HCT116 (cell line): ENCODE measurements at regions not wholly inside any gene's neighbourhood (a gene's known extent, or its start where the extent isn't known, plus 50 kb on each side); places are given as distances from the start of the nearest gene placed in this dataset.

Source experiments
- ATAC-seq: fragments of 200-7000 bp; cut with Tn5 transposase; 2 replicates; pipeline ENCODE4 v1.9.1; 2020; ENCODE audit warnings: mild to moderate bottlenecking, moderate library complexity
- BruUV-seq: library from RNA; stranded (reverse); fragments of 400-500 nt; replicated peaks from 2 replicates; lab custom pipeline; 2021; lab: Mats Ljungman, UMichigan
- CTCF ChIA-PET: fragments of 300-600 bp; sonication (Branson Sonifier 250); formaldehyde crosslinking; loops from one replicate; lab custom pipeline; 2021; ENCODE audit warnings: antibody characterized with exemption; lab: Charles Lee
- POLR2A ChIA-PET: fragments of 300-600, 350-600 bp; sonication (Branson Sonifier 250); formaldehyde crosslinking; loops from one replicate; lab custom pipeline; 2021; ENCODE audit warnings: antibody characterized with exemption; lab: Charles Lee
- RAD21 ChIA-PET, 2 experiments: fragments of 300-600 bp; sonication (Branson Sonifier 250); formaldehyde crosslinking; loops; one replicate each; lab custom pipeline; 2023; ENCODE audit warnings: low total read pairs in 2 of 2; ENCODE audit not compliant: uncharacterized antibody in 2 of 2, unreplicated experiment in 2 of 2, low non-redundant PET in 1 of 2; lab: Charles Lee
- DNase-seq: peaks from one replicate; pipeline ENCODE4 v3.0.0-alpha.2; 2010; ENCODE audit warnings: low read depth, low spot score
- H2AFZ ChIP-seq: fragments of 200-600 bp; shearing (Covaris generic), sonication (generic); 2 replicates; pipeline ENCODE4 v1.6.1; 2017; ENCODE audit warnings: low read depth, mixed run types, mixed read lengths, antibody characterized with exemption, low read length; ENCODE audit not compliant: poor library complexity, severe bottlenecking
- H3K27ac ChIP-seq: 2 replicates; pipeline ENCODE4 v1.5.1; 2012; ENCODE audit warnings: low read depth, low read length
- H3K27me3 ChIP-seq: fragments of 200-600 bp; sonication (generic); 2 replicates; pipeline ENCODE4 v1.6.1; 2016; ENCODE audit warnings: mixed run types, low read length, mixed read lengths; ENCODE audit not compliant: insufficient read depth
- H3K36me3 ChIP-seq, 2 experiments: fragments of 200-500 bp in 1 of 2; fragments of 200-600 bp in 1 of 2; sonication (Bioruptor generic) in 1 of 2; sonication (generic) in 1 of 2; 2 replicates each; pipeline versions ENCODE4 v1.5.1 to v1.6.1; 2014 to 2016; ENCODE audit warnings: low read length in 2 of 2, inconsistent platforms in 1 of 2, mixed read lengths in 1 of 2, mixed run types in 1 of 2; ENCODE audit not compliant: insufficient read depth in 2 of 2, control insufficient read depth in 1 of 2
- H3K4me1 ChIP-seq, 2 experiments: fragments of 200-600 bp in 1 of 2; sonication (generic) in 1 of 2; 2 replicates each; pipeline versions ENCODE4 v1.5.1 to v1.6.1; 2012 to 2017; ENCODE audit warnings: low read length in 2 of 2, inconsistent platforms in 1 of 2, mild to moderate bottlenecking in 1 of 2, mixed read lengths in 1 of 2, mixed run types in 1 of 2, moderate library complexity in 1 of 2; ENCODE audit not compliant: insufficient read depth in 2 of 2, control insufficient read depth in 1 of 2
- H3K4me2 ChIP-seq: fragments of 200-600 bp; sonication (generic); 2 replicates; pipeline ENCODE4 v1.6.1; 2017; ENCODE audit warnings: mixed run types, low read length, mixed read lengths
- H3K4me3 ChIP-seq, 2 experiments: fragments of 200-600 bp in 1 of 2; sonication (generic) in 1 of 2; replicated peaks in 1 of 2; 2 replicates each; pipeline ENCODE4 v1.5.1; 2011 to 2016; ENCODE audit warnings: low read length in 2 of 2, control low read depth in 1 of 2, low read depth in 1 of 2, mild to moderate bottlenecking in 1 of 2, mixed read lengths in 1 of 2, mixed run types in 1 of 2
- H3K79me2 ChIP-seq: fragments of 200-600 bp; sonication (generic); 2 replicates; pipeline ENCODE4 v1.6.1; 2017; ENCODE audit warnings: mild to moderate bottlenecking, mixed run types, low read length, moderate library complexity, mixed read lengths; ENCODE audit not compliant: insufficient read depth
- H3K9ac ChIP-seq: fragments of 200-600 bp; sonication (generic); 2 replicates; pipeline ENCODE4 v1.6.1; 2016; ENCODE audit warnings: low read length, mixed read lengths
- H3K9me2 ChIP-seq: fragments of 200-600 bp; sonication (generic), shearing (Covaris generic); 2 replicates; pipeline ENCODE4 v1.6.1; 2017; ENCODE audit warnings: mixed run types, mild to moderate bottlenecking, moderate library complexity; ENCODE audit not compliant: insufficient read depth
- H3K9me3 ChIP-seq, 2 experiments: fragments of 200-500 bp in 1 of 2; fragments of 200-600 bp in 1 of 2; sonication (Bioruptor generic) in 1 of 2; sonication (generic) in 1 of 2; 2 replicates each; pipeline ENCODE4 v1.6.1; 2014 to 2017; ENCODE audit warnings: low read length in 2 of 2, mixed read lengths in 2 of 2, inconsistent platforms in 1 of 2, low read depth in 1 of 2, mild to moderate bottlenecking in 1 of 2, mixed run types in 1 of 2, moderate library complexity in 1 of 2; ENCODE audit not compliant: control insufficient read depth in 1 of 2, insufficient read depth in 1 of 2
- H4K20me1 ChIP-seq: fragments of 200-600 bp; sonication (generic), shearing (Covaris generic); 2 replicates; pipeline ENCODE4 v1.6.1; 2017; ENCODE audit warnings: mixed run types, mild to moderate bottlenecking, moderate library complexity; ENCODE audit not compliant: insufficient read depth
- CBX3 ChIP-seq: IDR thresholded peaks from 2 replicates; pipeline ENCODE4 v1.6.1; 2012; ENCODE audit warnings: low read depth
- CEBPB ChIP-seq: IDR thresholded peaks from 2 replicates; pipeline ENCODE4 v1.6.1; 2012; ENCODE audit warnings: low read depth
- ELF1 ChIP-seq: IDR thresholded peaks from 2 replicates; pipeline ENCODE4 v1.6.1; 2012; ENCODE audit warnings: low read depth, borderline replicate concordance
- EZH2phosphoT487 ChIP-seq: fragments of 200-600 bp; IDR thresholded peaks from 2 replicates; pipeline ENCODE4 v1.6.1; 2018; ENCODE audit warnings: antibody characterized with exemption, borderline replicate concordance
- FOSL1 ChIP-seq: IDR thresholded peaks from 2 replicates; pipeline ENCODE4 v1.6.1; 2012; ENCODE audit warnings: low read depth
- JUND ChIP-seq: IDR thresholded peaks from 2 replicates; pipeline ENCODE4 v1.6.1; 2012
- POLR2AphosphoS5 ChIP-seq: IDR thresholded peaks from 2 replicates; pipeline ENCODE4 v1.6.1; 2011; ENCODE audit warnings: mild to moderate bottlenecking, low read depth, low read length, moderate library complexity
- SRF ChIP-seq: IDR thresholded peaks from 2 replicates; pipeline ENCODE4 v1.6.1; 2012; ENCODE audit warnings: low read depth
- TCF7L2 ChIP-seq: IDR thresholded peaks from 2 replicates; pipeline ENCODE4 v1.7.0; 2011; ENCODE audit warnings: borderline replicate concordance, inconsistent platforms; ENCODE audit not compliant: insufficient read depth, insufficient read length; ENCODE audit errors: extremely low read depth
- ZFX ChIP-seq: fragments of 450-650 bp; IDR thresholded peaks from 2 replicates; pipeline ENCODE4 v1.6.1; 2017
- ZNF274 ChIP-seq: fragments of 200-500 bp; sonication (Bioruptor generic); IDR thresholded peaks from 2 replicates; pipeline ENCODE4 v1.6.1; 2014; ENCODE audit warnings: mild to moderate bottlenecking, low read depth, low read length, inconsistent platforms
- intact Hi-C: fragments of 100-400 bp; cut with micrococcal nuclease; formaldehyde crosslinking; loops from 2 replicates; pipeline ENCODE4 v1.10.0; 2022
- TF ChIP-seq, protein P1 (sequence below): IDR thresholded peaks from 2 replicates; pipeline ENCODE4 v1.6.1; 2011; ENCODE audit warnings: mild to moderate bottlenecking, low read length, moderate library complexity; ENCODE audit not compliant: insufficient replicate concordance; ENCODE audit errors: extremely low read depth
- TF ChIP-seq, protein P2 (sequence below), 3 experiments: fragments of 200-600 bp in 1 of 3; sonication (generic) in 1 of 3; IDR thresholded peaks in 2 of 3; conservative IDR thresholded peaks in 1 of 3; 2 replicates each; pipeline ENCODE4 v1.5.1; 2012 to 2017; ENCODE audit warnings: low read depth in 2 of 3, low read length in 2 of 3, antibody characterized with exemption in 1 of 3, borderline replicate concordance in 1 of 3, control low read depth in 1 of 3, mild to moderate bottlenecking in 1 of 3, mixed read lengths in 1 of 3, mixed run types in 1 of 3, moderate library complexity in 1 of 3; ENCODE audit not compliant: insufficient read depth in 1 of 3

DNA sequence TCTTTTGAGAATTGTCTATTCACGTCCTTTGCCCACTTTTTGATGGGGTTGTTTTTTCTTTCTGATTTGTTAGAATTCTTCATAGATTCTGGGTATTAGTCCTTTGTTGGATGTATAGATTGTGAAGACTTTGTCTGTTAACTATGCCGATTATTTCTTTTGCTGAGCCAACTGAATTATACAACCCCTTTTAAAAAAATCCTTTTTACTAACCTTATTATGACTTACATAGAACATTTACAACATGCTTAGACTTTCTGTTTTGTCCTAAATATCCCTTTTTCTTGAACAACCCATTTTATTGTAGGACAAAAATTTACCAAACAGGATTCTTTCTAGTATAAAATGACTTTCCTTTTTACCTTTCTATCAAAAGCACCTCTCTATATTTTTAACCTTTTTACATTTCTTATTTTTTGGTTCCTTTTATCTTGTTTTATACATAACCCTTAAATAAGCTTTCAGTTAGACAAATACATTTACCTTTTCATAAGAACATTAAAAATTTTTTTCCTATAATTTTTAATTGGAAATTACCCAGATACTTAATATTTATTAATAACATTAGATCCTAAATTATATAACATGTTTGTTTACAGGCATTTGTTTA is 70.4 kb upstream of the TTLL7 start:
- peak; percentile 28 for DNase-seq
- POLR2A ChIA-PET: no interaction called here
- ATAC-seq: no peak

DNA sequence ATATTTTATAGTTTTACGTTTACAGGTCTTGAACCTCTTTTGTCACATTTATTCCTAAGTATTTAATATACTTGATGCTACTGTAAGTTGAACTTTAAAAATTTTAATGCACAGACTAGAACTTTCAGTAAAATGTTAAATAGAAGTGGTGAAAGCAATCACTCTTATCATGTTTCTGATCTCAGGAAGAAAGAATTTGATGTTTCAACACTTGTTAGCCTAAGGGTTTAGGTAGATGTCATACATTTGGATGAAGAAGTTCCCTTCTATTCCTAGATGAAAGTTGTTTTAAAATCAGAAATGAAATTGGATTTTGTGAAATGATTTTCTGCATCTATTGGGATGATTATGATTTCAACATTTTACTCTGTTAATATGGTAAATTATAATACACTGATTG is 63.6 kb upstream of the TTLL7 start:
- Histone ChIP-seq H4K20me1 (no peaks in the 10 kb centered on the region), H3K27ac (no peak overlapping the region), H3K4me1 (no peaks in the 10 kb centered on the region), H3K27me3 (no peaks in the 10 kb centered on the region), H3K79me2 (no peaks in the 10 kb centered on the region), H3K9ac (no peak overlapping the region), H3K9me3 (peaks cover 0 to 6% of the 10 kb centered on the region in 2 experiments; a peak in 1 of 4 replicates), H3K9me2 (no peaks in the 10 kb centered on the region), H2AFZ (no peak overlapping the region), H3K36me3 (no peaks in the 10 kb centered on the region), H3K4me2 (no peak overlapping the region), H3K4me3 (no peak overlapping the region)
- ChIA-PET CTCF (no interaction called here), POLR2A (no interaction called here), RAD21 (no interaction called here)
- no peak for TF ChIP-seq SRF
- TF ChIP-seq CEBPB: no peak
- TF ChIP-seq, protein P1, sequence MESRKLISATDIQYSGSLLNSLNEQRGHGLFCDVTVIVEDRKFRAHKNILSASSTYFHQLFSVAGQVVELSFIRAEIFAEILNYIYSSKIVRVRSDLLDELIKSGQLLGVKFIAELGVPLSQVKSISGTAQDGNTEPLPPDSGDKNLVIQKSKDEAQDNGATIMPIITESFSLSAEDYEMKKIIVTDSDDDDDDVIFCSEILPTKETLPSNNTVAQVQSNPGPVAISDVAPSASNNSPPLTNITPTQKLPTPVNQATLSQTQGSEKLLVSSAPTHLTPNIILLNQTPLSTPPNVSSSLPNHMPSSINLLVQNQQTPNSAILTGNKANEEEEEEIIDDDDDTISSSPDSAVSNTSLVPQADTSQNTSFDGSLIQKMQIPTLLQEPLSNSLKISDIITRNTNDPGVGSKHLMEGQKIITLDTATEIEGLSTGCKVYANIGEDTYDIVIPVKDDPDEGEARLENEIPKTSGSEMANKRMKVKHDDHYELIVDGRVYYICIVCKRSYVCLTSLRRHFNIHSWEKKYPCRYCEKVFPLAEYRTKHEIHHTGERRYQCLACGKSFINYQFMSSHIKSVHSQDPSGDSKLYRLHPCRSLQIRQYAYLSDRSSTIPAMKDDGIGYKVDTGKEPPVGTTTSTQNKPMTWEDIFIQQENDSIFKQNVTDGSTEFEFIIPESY: no peak
- TF ChIP-seq TCF7L2: no peak
- no peak for TF ChIP-seq JUND
- TF ChIP-seq, protein P2, sequence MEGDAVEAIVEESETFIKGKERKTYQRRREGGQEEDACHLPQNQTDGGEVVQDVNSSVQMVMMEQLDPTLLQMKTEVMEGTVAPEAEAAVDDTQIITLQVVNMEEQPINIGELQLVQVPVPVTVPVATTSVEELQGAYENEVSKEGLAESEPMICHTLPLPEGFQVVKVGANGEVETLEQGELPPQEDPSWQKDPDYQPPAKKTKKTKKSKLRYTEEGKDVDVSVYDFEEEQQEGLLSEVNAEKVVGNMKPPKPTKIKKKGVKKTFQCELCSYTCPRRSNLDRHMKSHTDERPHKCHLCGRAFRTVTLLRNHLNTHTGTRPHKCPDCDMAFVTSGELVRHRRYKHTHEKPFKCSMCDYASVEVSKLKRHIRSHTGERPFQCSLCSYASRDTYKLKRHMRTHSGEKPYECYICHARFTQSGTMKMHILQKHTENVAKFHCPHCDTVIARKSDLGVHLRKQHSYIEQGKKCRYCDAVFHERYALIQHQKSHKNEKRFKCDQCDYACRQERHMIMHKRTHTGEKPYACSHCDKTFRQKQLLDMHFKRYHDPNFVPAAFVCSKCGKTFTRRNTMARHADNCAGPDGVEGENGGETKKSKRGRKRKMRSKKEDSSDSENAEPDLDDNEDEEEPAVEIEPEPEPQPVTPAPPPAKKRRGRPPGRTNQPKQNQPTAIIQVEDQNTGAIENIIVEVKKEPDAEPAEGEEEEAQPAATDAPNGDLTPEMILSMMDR (IDR thresholded peaks at IDR 0.05 in 2 of 3, conservative IDR thresholded peaks at IDR 0.05 in 1 of 3; ENCODE audit: borderline replicate concordance in 1 of 3, insufficient read depth in 1 of 3, low read depth in 2 of 3, low read length in 2 of 3): no peak
- TF ChIP-seq ELF1: no peak
- TF ChIP-seq EZH2phosphoT487: no peak
- intact Hi-C loops: loop anchor here (5.0 kb wide), 1 partner anchor 40 kb away; no protein-coding TSS in a partner anchor
- no TSS peak for BruUV-seq
- DNase-seq: no peak
- no peak for ATAC-seq

More for the DNA sequence above, 70.4 kb upstream of the TTLL7 start:
- Histone ChIP-seq H3K9me2 (no peaks in the 10 kb centered on the region), H3K36me3 (no peaks in the 10 kb centered on the region), H3K27ac (no peak overlapping the region), H3K79me2 (no peaks in the 10 kb centered on the region), H3K9ac (no peak overlapping the region), H4K20me1 (no peaks in the 10 kb centered on the region), H3K4me1 (no peaks in the 10 kb centered on the region), H3K9me3 (peaks cover 0 to 8% of the 10 kb centered on the region in 2 experiments), H3K4me2 (no peak overlapping the region), H2AFZ (no peak overlapping the region), H3K4me3 (no peak overlapping the region), H3K27me3 (no peaks in the 10 kb centered on the region)
- BruUV-seq: no TSS peak
- RAD21 ChIA-PET: no interaction called here
- intact Hi-C loops: no loop called here
- CTCF ChIA-PET: no interaction called here
- TF ChIP-seq ZFX: no peak
- TF ChIP-seq CBX3: peak; percentile 49; the same call in 1 of the 2 replicates
- no peak for TF ChIP-seq POLR2AphosphoS5
- TF ChIP-seq JUND: no peak
- no peak for TF ChIP-seq CEBPB
- TF ChIP-seq ZNF274: no peak
- no peak for TF ChIP-seq FOSL1
